Left hindlimb (tissue), 1 donor: ENCODE measurements at regions not wholly inside any gene's neighbourhood (a gene's known extent, or its start where the extent isn't known, plus 50 kb on each side); places are given as distances from the start of the nearest gene placed in this dataset.
"Not testable (repeated sequence)": the region's sequence is repeated elsewhere in the genome, so short reads cannot be mapped to it uniquely, and the experiment has no call there.

Source experiments
- DNase-seq: peaks from one replicate; pipeline ENCODE4 v3.0.0-alpha.2; 2018

- no peak for DNase-seq
Observed at GRCh38 chr13:71300602-71301001, 566.4 kb downstream of the DACH1 start.

GRCh38 chr13:71291842-71292146 lies 575.2 kb downstream of the DACH1 start:
- DNase-seq = no peak

GRCh38 chr13:71290963-71291841 lies 575.8 kb downstream of the DACH1 start:
- no peak for DNase-seq

- DNase-seq = not testable (repeated sequence)
Observed at GRCh38 chr13:71289980-71290379, 577.0 kb downstream of the DACH1 start.

- DNase-seq = no peak
Observed at GRCh38 chr13:71285700-71286099, 581.3 kb downstream of the DACH1 start.

GRCh38 chr13:71278512-71278911 lies 588.5 kb downstream of the DACH1 start:
- no peak for DNase-seq

GRCh38 chr13:71274923-71275608 lies 591.9 kb downstream of the DACH1 start:
- DNase-seq = no peak

- no peak for DNase-seq
Observed at GRCh38 chr13:71261256-71261655, 605.7 kb downstream of the DACH1 start.

GRCh38 chr13:71260246-71260645 lies 606.8 kb downstream of the DACH1 start:
- DNase-seq = no peak

GRCh38 chr13:71255633-71256032 lies 611.4 kb downstream of the DACH1 start:
- no peak for DNase-seq

GRCh38 chr13:71254384-71254783 lies 612.6 kb downstream of the DACH1 start:
- no peak for DNase-seq

- no peak for DNase-seq
Observed at GRCh38 chr13:71252184-71252704, 614.8 kb downstream of the DACH1 start.

GRCh38 chr13:71251292-71251951 lies 615.6 kb downstream of the DACH1 start:
- DNase-seq = no peak

GRCh38 chr13:71249011-71249410 lies 618.0 kb downstream of the DACH1 start:
- DNase-seq = no peak

GRCh38 chr13:71244161-71244560 lies 622.8 kb downstream of the DACH1 start:
- no peak for DNase-seq

- DNase-seq = peak; percentile 40
Observed at GRCh38 chr13:71242201-71242600, 624.8 kb downstream of the DACH1 start.

GRCh38 chr13:71240911-71241310 lies 626.1 kb downstream of the DACH1 start:
- no peak for DNase-seq

GRCh38 chr13:71237332-71237731 lies 629.7 kb downstream of the DACH1 start:
- DNase-seq = no peak

- DNase-seq = no peak
Observed at GRCh38 chr13:71219698-71220415, 647.1 kb downstream of the DACH1 start.

GRCh38 chr13:71218960-71219359 lies 648.0 kb downstream of the DACH1 start:
- no peak for DNase-seq

GRCh38 chr13:71217827-71218226 lies 649.2 kb downstream of the DACH1 start:
- no peak for DNase-seq

- no peak for DNase-seq
Observed at GRCh38 chr13:71214821-71215220, 652.2 kb downstream of the DACH1 start.

- DNase-seq = no peak
Observed at GRCh38 chr13:71214357-71214756, 652.6 kb downstream of the DACH1 start.
